ENCODE measurements at regions not wholly inside any gene's neighbourhood (a gene's known extent, or its start where the extent isn't known, plus 50 kb on each side); places are given as distances from the start of the nearest gene placed in this dataset.
"Not testable (repeated sequence)": the region's sequence is repeated elsewhere in the genome, so short reads cannot be mapped to it uniquely, and the experiment has no call there.

- H3K27ac ChIP-seq: no peak overlapping the region
- peaks cover 22% of the 10 kb centered on the region for H3K4me1 ChIP-seq
- H3K36me3 ChIP-seq: no peaks in the 10 kb centered on the region
- WGBS: 83% methylated on average over 4 of the region's 4 CpGs
- DNase-seq (ENCODE audit: low spot score in 2 of 2): no peak
- no peak for TF ChIP-seq POLR2A (IDR thresholded peaks at IDR 0.05)
- TF ChIP-seq EP300 (IDR thresholded peaks at IDR 0.05): no peak
- TF ChIP-seq POLR2AphosphoS5 (IDR thresholded peaks at IDR 0.05): no peak
- no peak for TF ChIP-seq CTCF (IDR thresholded peaks at IDR 0.05)
- no peaks in the 10 kb centered on the region for H3K27me3 ChIP-seq
- H3K9me3 ChIP-seq: no peaks in the 10 kb centered on the region
- H3K4me3 ChIP-seq: no peak overlapping the region
Observed at GRCh38 chr4:123602007-123602406, 205.4 kb downstream of the SPRY1 start.

GRCh38 chr4:123603165-123603564 is 206.6 kb downstream of the SPRY1 start:
- Histone ChIP-seq H3K36me3 (no peaks in the 10 kb centered on the region), H3K9me3 (no peaks in the 10 kb centered on the region), H3K27ac (no peak overlapping the region), H3K4me3 (no peak overlapping the region), H3K27me3 (no peaks in the 10 kb centered on the region), H3K4me1 (peaks cover 19% of the 10 kb centered on the region)
- TF ChIP-seq POLR2A (IDR thresholded peaks at IDR 0.05): no peak
- no peak for TF ChIP-seq POLR2AphosphoS5 (IDR thresholded peaks at IDR 0.05)
- TF ChIP-seq EP300 (IDR thresholded peaks at IDR 0.05): no peak
- no peak for TF ChIP-seq CTCF (IDR thresholded peaks at IDR 0.05)
- no peak for DNase-seq (ENCODE audit: low spot score in 2 of 2)
- 73% methylated on average over 7 of the region's 7 CpGs for WGBS

- not testable (repeated sequence) for H3K36me3 ChIP-seq; DNase-seq (ENCODE audit: low spot score in 2 of 2); H3K27me3 ChIP-seq; H3K9me3 ChIP-seq; H3K4me3 ChIP-seq; H3K27ac ChIP-seq; H3K4me1 ChIP-seq
- WGBS: 72% methylated on average over 4 of the region's 4 CpGs
Observed at GRCh38 chr4:123605797-123606196, 209.2 kb downstream of the SPRY1 start.

- Histone ChIP-seq H3K4me3 (no peak overlapping the region), H3K27ac (no peak overlapping the region), H3K27me3 (no peaks in the 10 kb centered on the region), H3K36me3 (no peaks in the 10 kb centered on the region), H3K9me3 (no peaks in the 10 kb centered on the region), H3K4me1 (no peaks in the 10 kb centered on the region)
- no peak for TF ChIP-seq CTCF (IDR thresholded peaks at IDR 0.05)
- no peak for TF ChIP-seq EP300 (IDR thresholded peaks at IDR 0.05)
- no peak for TF ChIP-seq POLR2AphosphoS5 (IDR thresholded peaks at IDR 0.05)
- no peak for TF ChIP-seq POLR2A (IDR thresholded peaks at IDR 0.05)
- no peak for DNase-seq (ENCODE audit: low spot score in 2 of 2)
- 84% methylated on average over 2 of the region's 2 CpGs for WGBS
Observed at GRCh38 chr4:123606336-123606735, 209.7 kb downstream of the SPRY1 start.

GRCh38 chr4:123606946-123607542 is 210.4 kb downstream of the SPRY1 start:
- Histone ChIP-seq H3K27ac (no peak overlapping the region), H3K4me3 (no peak overlapping the region), H3K9me3 (no peaks in the 10 kb centered on the region), H3K36me3 (no peaks in the 10 kb centered on the region), H3K4me1 (no peaks in the 10 kb centered on the region), H3K27me3 (no peaks in the 10 kb centered on the region)
- WGBS: 88% methylated on average over 3 of the region's 3 CpGs
- DNase-seq (ENCODE audit: low spot score in 2 of 2): no peak
- TF ChIP-seq CTCF (IDR thresholded peaks at IDR 0.05) (no peak), EP300 (IDR thresholded peaks at IDR 0.05) (no peak), POLR2AphosphoS5 (IDR thresholded peaks at IDR 0.05) (no peak), POLR2A (IDR thresholded peaks at IDR 0.05) (no peak)

DNA sequence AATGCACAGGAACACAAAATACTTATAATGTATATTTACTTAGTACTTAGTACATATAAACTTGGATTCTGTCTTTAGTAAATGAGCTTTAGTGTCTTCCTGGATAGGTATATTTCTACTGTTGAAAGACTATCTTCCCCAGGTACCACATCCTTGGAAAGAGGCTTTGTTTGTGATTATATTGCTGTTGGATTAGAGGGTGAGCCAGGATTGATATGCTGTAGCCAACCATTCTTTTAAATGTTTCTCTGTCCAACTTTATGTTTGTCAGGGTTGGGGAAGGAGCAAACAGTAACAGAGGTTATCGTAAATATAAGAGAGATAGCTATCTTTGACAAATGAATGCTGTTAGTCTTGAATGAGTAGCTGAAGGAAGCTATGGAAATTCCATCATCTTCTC is 213.2 kb downstream of the SPRY1 start:
- no peaks in the 10 kb centered on the region for H3K27me3 ChIP-seq
- H3K27ac ChIP-seq: no peak overlapping the region
- TF ChIP-seq POLR2A (IDR thresholded peaks at IDR 0.05) (no peak), EP300 (IDR thresholded peaks at IDR 0.05) (no peak), CTCF (IDR thresholded peaks at IDR 0.05) (no peak), POLR2AphosphoS5 (IDR thresholded peaks at IDR 0.05) (no peak)
- no peaks in the 10 kb centered on the region for H3K9me3 ChIP-seq
- no peak for DNase-seq (ENCODE audit: low spot score in 2 of 2)
- H3K4me1 ChIP-seq: no peaks in the 10 kb centered on the region
- 74% methylated on average over 1 of the region's 1 CpG for whole genome bisulfite sequencing
- H3K36me3 ChIP-seq: no peaks in the 10 kb centered on the region
- H3K4me3 ChIP-seq: no peak overlapping the region

Data from suprapubic skin (tissue), 4 donors.